ENCODE measurements at regions not wholly inside any gene's neighbourhood (a gene's known extent, or its start where the extent isn't known, plus 50 kb on each side); places are given as distances from the start of the nearest gene placed in this dataset.

DNA sequence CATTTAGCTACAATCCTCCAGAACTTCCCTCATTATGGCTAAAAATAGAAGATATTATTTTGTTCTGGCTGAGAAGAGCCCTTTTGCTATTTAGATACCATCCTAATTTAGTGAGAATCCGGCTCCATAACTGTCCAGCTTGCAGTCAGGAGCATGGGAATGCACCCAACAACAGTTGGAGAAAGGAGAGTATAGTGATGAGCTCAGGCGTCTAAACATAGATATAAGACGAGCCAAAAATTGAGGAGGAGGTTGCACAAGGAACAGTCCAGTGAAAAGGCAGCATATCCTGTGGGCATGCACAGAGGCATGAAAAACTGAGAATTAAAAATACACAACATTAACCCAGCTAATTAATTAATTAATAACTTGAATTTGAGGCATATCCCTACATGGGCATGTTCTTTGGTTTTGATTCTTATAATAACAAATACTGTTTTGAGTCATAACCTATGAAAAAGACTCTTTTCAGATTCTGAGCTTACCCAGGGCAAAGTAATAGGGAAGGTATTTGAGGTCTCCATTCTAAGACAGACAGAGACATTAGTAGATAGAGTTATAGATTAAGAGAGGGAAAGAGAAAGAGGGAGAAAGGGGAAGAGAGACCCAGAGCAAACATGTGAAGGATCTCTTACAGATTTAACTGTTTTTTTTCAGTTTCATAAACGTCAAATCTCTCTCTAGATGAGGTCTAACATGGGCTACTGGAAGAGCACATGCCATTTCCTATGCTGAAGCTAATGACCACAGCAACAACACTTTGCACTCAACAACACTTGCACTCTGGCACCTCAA lies 311.2 kb downstream of the OSR1 start:
- no peaks in the 10 kb centered on the region for H3K36me3 ChIP-seq (replicated peaks; ENCODE audit: control insufficient read depth, insufficient read depth, low read length)
- no peaks in the 10 kb centered on the region for H3K27me3 ChIP-seq (ENCODE audit: control insufficient read depth, insufficient read depth, low read length)
- no peak for DNase-seq
- no peak overlapping the region for H3K4me3 ChIP-seq (ENCODE audit: insufficient read depth, low read depth, low read length)

DNA sequence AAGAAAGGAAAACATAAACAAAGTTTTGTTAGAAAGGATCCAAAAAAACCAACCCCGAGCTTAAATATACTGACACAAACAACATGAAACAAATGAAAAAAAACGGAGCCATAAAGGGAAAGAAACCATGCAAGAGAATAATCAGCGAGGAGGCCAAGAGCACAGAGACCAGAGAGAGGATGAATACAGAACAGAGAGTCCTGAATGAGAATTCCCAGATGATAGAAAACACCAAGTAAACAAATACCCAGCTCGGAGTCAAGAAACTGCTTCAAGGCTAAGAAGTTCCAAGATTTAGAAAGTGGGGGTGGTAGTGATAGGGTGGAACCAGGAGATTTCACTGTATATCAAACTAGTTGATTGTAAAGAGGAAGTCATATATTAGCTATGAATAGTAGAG lies 313.3 kb downstream of the OSR1 start:
- Histone ChIP-seq H3K27me3 (ENCODE audit: control insufficient read depth, insufficient read depth, low read length) (no peaks in the 10 kb centered on the region), H3K4me3 (ENCODE audit: insufficient read depth, low read depth, low read length) (no peak overlapping the region), H3K36me3 (replicated peaks; ENCODE audit: control insufficient read depth, insufficient read depth, low read length) (no peaks in the 10 kb centered on the region)
- no peak for DNase-seq

GRCh38 chr2:19043893-19044292 lies 314.5 kb downstream of the OSR1 start:
- DNase-seq = no peak
- Histone ChIP-seq H3K4me3 (ENCODE audit: insufficient read depth, low read depth, low read length) (no peak overlapping the region), H3K36me3 (replicated peaks; ENCODE audit: control insufficient read depth, insufficient read depth, low read length) (no peaks in the 10 kb centered on the region), H3K27me3 (ENCODE audit: control insufficient read depth, insufficient read depth, low read length) (no peaks in the 10 kb centered on the region)

DNA sequence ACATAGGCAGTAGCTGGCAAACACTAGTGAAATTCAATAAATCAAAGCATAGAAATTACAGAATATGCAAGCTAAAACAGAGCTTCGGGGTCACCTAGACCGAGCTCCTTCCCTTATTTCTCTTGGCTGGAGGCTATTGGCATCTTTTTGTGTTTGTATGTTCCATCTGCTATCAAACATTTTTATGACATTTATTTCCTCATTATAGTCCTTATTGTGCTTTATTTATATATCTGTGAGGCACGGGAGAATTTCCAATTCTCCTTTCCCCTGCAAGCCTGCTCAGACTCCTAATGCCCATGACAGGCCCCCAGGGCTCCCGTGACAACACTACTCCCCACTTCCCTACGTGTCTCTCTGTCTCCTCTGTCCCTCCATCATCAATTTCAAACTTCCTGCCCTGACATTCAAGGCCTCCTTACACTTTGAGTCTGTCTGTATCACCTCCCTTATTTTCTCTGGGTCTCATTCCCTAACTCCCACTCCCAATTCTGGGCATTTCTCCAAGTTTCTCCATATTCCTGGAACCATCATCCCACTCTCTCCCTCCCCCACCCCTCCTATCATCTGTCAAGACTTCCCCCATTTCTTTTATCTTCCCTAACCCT lies 316.9 kb downstream of the OSR1 start:
- DNase-seq = no peak
- no peak overlapping the region for H3K4me3 ChIP-seq (ENCODE audit: insufficient read depth, low read depth, low read length)
- H3K36me3 ChIP-seq (replicated peaks; ENCODE audit: control insufficient read depth, insufficient read depth, low read length) = no peaks in the 10 kb centered on the region
- no peaks in the 10 kb centered on the region for H3K27me3 ChIP-seq (ENCODE audit: control insufficient read depth, insufficient read depth, low read length)

DNA sequence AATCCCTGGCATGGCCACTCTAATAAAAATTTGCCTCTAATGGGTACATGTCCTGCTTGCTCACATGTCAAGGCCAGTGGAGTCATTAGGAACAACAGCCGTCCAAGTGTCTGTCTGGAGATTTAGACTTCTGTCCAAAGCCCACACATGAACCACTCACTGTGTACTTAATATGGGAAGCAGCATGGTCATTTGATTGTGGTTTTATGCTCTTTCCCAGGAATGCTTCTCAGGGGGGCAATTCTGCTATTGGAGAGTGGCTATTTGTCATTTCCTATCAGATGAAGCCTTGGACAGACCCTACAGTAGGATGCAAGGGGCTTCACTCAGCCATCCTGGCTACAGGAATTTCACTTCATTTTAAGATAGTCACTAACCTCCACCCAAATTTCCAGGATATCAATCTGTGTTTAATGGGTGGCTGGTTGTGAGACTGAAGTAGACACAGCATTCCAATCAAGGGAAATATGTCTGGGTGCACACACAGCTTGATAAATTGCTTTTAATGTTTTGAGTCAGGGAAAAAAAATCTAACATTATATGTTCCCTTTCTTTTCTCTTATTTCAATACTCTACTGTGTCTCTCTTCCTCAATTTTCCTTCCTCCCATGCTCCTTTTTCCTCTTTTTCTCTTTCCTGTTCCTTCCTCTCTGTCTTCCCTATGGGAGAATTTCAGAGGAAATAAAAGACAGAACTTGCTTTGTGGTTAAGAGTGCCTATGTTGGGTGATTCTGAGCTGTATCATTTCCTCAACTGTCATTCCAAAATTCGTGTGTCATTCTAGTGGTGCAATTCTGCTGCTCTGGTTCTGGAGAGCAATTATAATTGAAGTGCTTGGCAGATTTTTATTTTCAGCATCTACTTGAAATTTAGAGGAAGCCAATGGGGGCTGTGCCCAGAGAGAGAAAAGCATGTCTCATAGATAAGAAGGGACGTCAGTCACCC lies 320.1 kb downstream of the OSR1 start:
- no peak overlapping the region for H3K4me3 ChIP-seq (ENCODE audit: insufficient read depth, low read depth, low read length)
- H3K27me3 ChIP-seq (ENCODE audit: control insufficient read depth, insufficient read depth, low read length) = no peaks in the 10 kb centered on the region
- H3K36me3 ChIP-seq (replicated peaks; ENCODE audit: control insufficient read depth, insufficient read depth, low read length) = no peaks in the 10 kb centered on the region
- no peak for DNase-seq

DNA sequence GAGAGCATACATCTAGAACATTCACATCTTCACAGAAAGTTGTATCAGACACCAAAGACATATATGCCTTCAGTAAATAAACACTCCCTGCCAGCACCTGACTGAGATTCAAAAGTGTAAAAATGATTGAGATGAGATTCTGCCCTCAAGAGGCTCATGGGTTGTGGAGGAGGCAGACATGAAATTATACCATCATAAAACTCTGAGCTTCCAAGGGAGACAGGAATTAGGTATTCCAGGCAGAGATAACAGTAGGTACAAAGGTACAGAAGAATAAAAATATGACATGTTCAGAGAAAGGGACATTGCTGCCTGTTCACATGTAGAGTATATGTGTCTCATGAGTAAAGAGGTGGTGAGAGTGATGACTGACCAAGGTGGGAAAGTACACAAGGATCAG lies 322.3 kb downstream of the OSR1 start:
- no peaks in the 10 kb centered on the region for H3K27me3 ChIP-seq (ENCODE audit: control insufficient read depth, insufficient read depth, low read length)
- no peaks in the 10 kb centered on the region for H3K36me3 ChIP-seq (replicated peaks; ENCODE audit: control insufficient read depth, insufficient read depth, low read length)
- DNase-seq = no peak
- H3K4me3 ChIP-seq (ENCODE audit: insufficient read depth, low read depth, low read length) = no peak overlapping the region

- DNase-seq = no peak
- Histone ChIP-seq H3K27me3 (ENCODE audit: control insufficient read depth, insufficient read depth, low read length) (no peaks in the 10 kb centered on the region), H3K36me3 (replicated peaks; ENCODE audit: control insufficient read depth, insufficient read depth, low read length) (no peaks in the 10 kb centered on the region), H3K4me3 (ENCODE audit: insufficient read depth, low read depth, low read length) (no peak overlapping the region)
Observed at GRCh38 chr2:19035238-19035637, 323.2 kb downstream of the OSR1 start.

- no peak for DNase-seq
Observed at GRCh38 chr2:19033240-19033639, 325.2 kb downstream of the OSR1 start.

DNA sequence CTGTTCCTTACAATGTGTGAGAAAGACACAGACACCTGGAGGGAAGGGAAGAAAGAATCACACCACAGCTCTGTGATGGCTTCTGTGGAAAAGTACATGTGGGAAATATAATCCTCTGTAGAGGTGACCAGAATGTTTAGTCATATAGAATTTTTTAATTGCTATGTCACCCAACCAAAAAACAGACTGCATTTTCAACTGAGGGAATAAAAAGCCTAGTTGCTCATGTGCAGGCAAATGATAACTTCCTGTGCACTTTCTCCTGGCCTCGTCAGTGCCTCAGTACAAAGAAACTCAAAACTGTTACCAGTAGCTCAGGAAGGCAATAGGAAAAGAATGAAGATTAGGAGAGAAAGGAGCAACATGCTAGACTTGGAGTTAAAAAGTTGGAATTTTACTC lies 326.8 kb downstream of the OSR1 start:
- no peak for DNase-seq
- H3K4me3 ChIP-seq (ENCODE audit: insufficient read depth, low read depth, low read length) = no peak overlapping the region
- no peaks in the 10 kb centered on the region for H3K27me3 ChIP-seq (ENCODE audit: control insufficient read depth, insufficient read depth, low read length)
- no peaks in the 10 kb centered on the region for H3K36me3 ChIP-seq (replicated peaks; ENCODE audit: control insufficient read depth, insufficient read depth, low read length)

More at GRCh38 chr2:19033240-19033639, 325.2 kb downstream of the OSR1 start:
- Histone ChIP-seq H3K36me3 (replicated peaks; ENCODE audit: control insufficient read depth, insufficient read depth, low read length) (no peaks in the 10 kb centered on the region), H3K4me3 (ENCODE audit: insufficient read depth, low read depth, low read length) (no peak overlapping the region), H3K27me3 (ENCODE audit: control insufficient read depth, insufficient read depth, low read length) (no peaks in the 10 kb centered on the region)

DNA sequence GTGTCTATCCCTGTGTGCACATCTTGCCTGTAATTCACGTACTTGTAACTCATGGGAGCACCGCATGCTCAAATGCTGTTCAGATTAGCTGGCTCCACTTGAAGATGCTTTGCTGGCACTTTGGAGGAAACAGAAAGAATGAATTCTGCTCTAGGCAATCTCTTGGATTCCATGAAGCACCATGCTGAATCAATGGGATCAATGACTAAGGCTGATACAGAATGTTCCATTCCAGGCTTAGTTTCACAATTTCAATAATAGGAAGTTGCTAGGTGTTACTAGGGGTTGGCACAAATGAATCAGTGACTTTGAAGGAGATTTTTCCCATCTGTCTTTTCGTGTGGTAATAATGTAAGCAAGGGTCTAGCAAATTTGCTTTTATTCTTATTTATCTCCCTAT lies 328.8 kb downstream of the OSR1 start:
- DNase-seq = no peak
- Histone ChIP-seq H3K36me3 (replicated peaks; ENCODE audit: control insufficient read depth, insufficient read depth, low read length) (no peaks in the 10 kb centered on the region), H3K4me3 (ENCODE audit: insufficient read depth, low read depth, low read length) (no peak overlapping the region), H3K27me3 (ENCODE audit: control insufficient read depth, insufficient read depth, low read length) (no peaks in the 10 kb centered on the region)

GRCh38 chr2:19028587-19029375 lies 329.6 kb downstream of the OSR1 start:
- Histone ChIP-seq H3K27me3 (ENCODE audit: control insufficient read depth, insufficient read depth, low read length) (no peaks in the 10 kb centered on the region), H3K36me3 (replicated peaks; ENCODE audit: control insufficient read depth, insufficient read depth, low read length) (no peaks in the 10 kb centered on the region), H3K4me3 (ENCODE audit: insufficient read depth, low read depth, low read length) (no peak overlapping the region)
- DNase-seq = no peak

- DNase-seq = no peak
- Histone ChIP-seq H3K27me3 (ENCODE audit: control insufficient read depth, insufficient read depth, low read length) (no peaks in the 10 kb centered on the region), H3K36me3 (replicated peaks; ENCODE audit: control insufficient read depth, insufficient read depth, low read length) (no peaks in the 10 kb centered on the region), H3K4me3 (ENCODE audit: insufficient read depth, low read depth, low read length) (no peak overlapping the region)
Observed at GRCh38 chr2:19027626-19028025, 330.8 kb downstream of the OSR1 start.

DNA sequence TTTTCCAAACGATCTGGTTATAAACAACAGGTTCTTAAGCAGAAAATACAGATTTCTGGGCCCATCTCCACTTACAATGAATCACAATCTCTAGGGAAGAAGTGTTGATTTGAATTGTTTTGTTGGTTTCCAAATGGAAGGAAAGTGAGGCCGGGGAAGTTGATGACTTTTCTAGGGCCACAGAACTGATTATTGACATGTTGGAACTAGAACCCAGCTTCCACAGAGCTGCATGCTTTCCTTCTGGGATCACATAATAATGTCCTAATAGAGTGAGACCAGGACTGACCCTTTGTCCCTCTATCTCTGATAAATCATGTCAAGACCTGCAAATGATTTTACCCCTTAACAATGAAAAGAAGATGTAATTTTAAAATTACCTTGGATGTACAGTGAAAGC lies 332.2 kb downstream of the OSR1 start:
- H3K4me3 ChIP-seq (ENCODE audit: insufficient read depth, low read depth, low read length) = no peak overlapping the region
- H3K27me3 ChIP-seq (ENCODE audit: control insufficient read depth, insufficient read depth, low read length) = no peaks in the 10 kb centered on the region
- no peaks in the 10 kb centered on the region for H3K36me3 ChIP-seq (replicated peaks; ENCODE audit: control insufficient read depth, insufficient read depth, low read length)
- no peak for DNase-seq

- Histone ChIP-seq H3K4me3 (ENCODE audit: insufficient read depth, low read depth, low read length) (no peak overlapping the region), H3K27me3 (ENCODE audit: control insufficient read depth, insufficient read depth, low read length) (no peaks in the 10 kb centered on the region), H3K36me3 (replicated peaks; ENCODE audit: control insufficient read depth, insufficient read depth, low read length) (no peaks in the 10 kb centered on the region)
- DNase-seq = no peak
Observed at GRCh38 chr2:19022334-19022733, 336.1 kb downstream of the OSR1 start.
